H1 (cell line): ENCODE measurements at regions not wholly inside any gene's neighbourhood (a gene's known extent, or its start where the extent isn't known, plus 50 kb on each side); places are given as distances from the start of the nearest gene placed in this dataset.
A peak's percentile ranks its signal among the peaks of the same experiment; 100 is the strongest.

Experiments used
- ASH2L ChIP-seq: fragments of 200-600, 300-600 bp; sonication (generic); IDR thresholded peaks from one replicate; pipeline ENCODE4 v1.7.1; 2017; ENCODE audit warnings: low read length
- BCL11A ChIP-seq, 2 experiments: IDR thresholded peaks; one replicate each; pipeline ENCODE4 v1.6.1; 2011; ENCODE audit warnings: low read depth in 2 of 2, low read length in 2 of 2, mild to moderate bottlenecking in 2 of 2
- CBX5 ChIP-seq: fragments of 300-800, 300-1000 bp; sonication (generic); IDR thresholded peaks from 2 replicates; pipeline ENCODE4 v1.7.1; 2016; ENCODE audit warnings: antibody characterized with exemption, low read length, low read depth
- CHD1 ChIP-seq: IDR thresholded peaks from 2 replicates; pipeline ENCODE4 v1.6.1; 2012; ENCODE audit warnings: low read depth, low read length, improper control_type of control experiment
- CHD2 ChIP-seq: IDR thresholded peaks from 2 replicates; pipeline ENCODE4 v1.6.1; 2012; ENCODE audit warnings: low read length, improper control_type of control experiment
- GABPA ChIP-seq: IDR thresholded peaks from 2 replicates; pipeline ENCODE4 v1.6.1; 2011; ENCODE audit warnings: mild to moderate bottlenecking, low read length, moderate library complexity, borderline replicate concordance; ENCODE audit not compliant: insufficient read depth
- GTF2F1 ChIP-seq: IDR thresholded peaks from 2 replicates; pipeline ENCODE4 v1.6.1; 2012; ENCODE audit warnings: low read depth, low read length, improper control_type of control experiment, borderline replicate concordance
- HDAC6 ChIP-seq: IDR thresholded peaks from one replicate; pipeline ENCODE4 v1.7.1; 2012; ENCODE audit warnings: low read depth, mild to moderate bottlenecking, inconsistent platforms, low read length, moderate library complexity
- KDM1A ChIP-seq: fragments of 200-600, 300-600 bp; sonication (generic); IDR thresholded peaks from 2 replicates; pipeline ENCODE4 v1.7.1; 2016; ENCODE audit warnings: mild to moderate bottlenecking, low read length, borderline replicate concordance
- MAX ChIP-seq: IDR thresholded peaks from 2 replicates; pipeline ENCODE4 v1.6.1; 2012; ENCODE audit warnings: inconsistent platforms
- NANOG ChIP-seq: IDR thresholded peaks from 2 replicates; pipeline ENCODE4 v1.6.1; 2011; ENCODE audit warnings: low read length, low read depth, mild to moderate bottlenecking, inconsistent platforms; ENCODE audit not compliant: insufficient read depth, poor library complexity, severe bottlenecking
- NRF1 ChIP-seq: IDR thresholded peaks from 2 replicates; pipeline ENCODE4 v1.6.1; 2011; ENCODE audit warnings: mild to moderate bottlenecking, low read depth, low read length, improper control_type of control experiment
- PHF8 ChIP-seq: fragments of 200-600 bp; sonication (generic); conservative IDR thresholded peaks from 2 replicates; pipeline ENCODE4 v1.7.1; 2012; ENCODE audit warnings: low read depth, mild to moderate bottlenecking, inconsistent platforms, low read length, moderate library complexity
- POLR2A ChIP-seq, 2 experiments: IDR thresholded peaks; 1 replicate in 1 of 2; 2 replicates in 1 of 2; pipeline ENCODE4 v1.6.1; 2011; ENCODE audit warnings: low read depth in 2 of 2, low read length in 2 of 2, mild to moderate bottlenecking in 2 of 2; ENCODE audit errors: control extremely low read depth in 1 of 2
- POU5F1 ChIP-seq: IDR thresholded peaks from 2 replicates; pipeline ENCODE4 v1.6.1; 2011; ENCODE audit warnings: low read depth, mild to moderate bottlenecking, low read length, moderate library complexity
- RBBP5 ChIP-seq: IDR thresholded peaks from 2 replicates; pipeline ENCODE4 v1.7.1; 2012; ENCODE audit warnings: low read depth, mild to moderate bottlenecking, inconsistent platforms, low read length, moderate library complexity, borderline replicate concordance
- RXRA ChIP-seq: IDR thresholded peaks from 2 replicates; pipeline ENCODE4 v1.6.1; 2011; ENCODE audit warnings: low read depth, mild to moderate bottlenecking, low read length, moderate library complexity; ENCODE audit not compliant: insufficient read depth
- SAP30 ChIP-seq: fragments of 300-600 bp; sonication (generic); IDR thresholded peaks from 2 replicates; pipeline ENCODE4 v1.7.1; 2012; ENCODE audit warnings: low read length, moderate library complexity, mild to moderate bottlenecking, inconsistent platforms; ENCODE audit not compliant: insufficient read depth, insufficient replicate concordance
- SIN3A ChIP-seq, 2 experiments: IDR thresholded peaks in 1 of 2; conservative IDR thresholded peaks in 1 of 2; 2 replicates each; pipeline ENCODE4 v1.6.1; 2011 to 2012; ENCODE audit warnings: low read length in 2 of 2, improper control_type of control experiment in 1 of 2, low read depth in 1 of 2, mild to moderate bottlenecking in 1 of 2
- SIX5 ChIP-seq: IDR thresholded peaks from 2 replicates; pipeline ENCODE4 v1.6.1; 2011; ENCODE audit warnings: mild to moderate bottlenecking, low read depth, low read length
- SP2 ChIP-seq: IDR thresholded peaks from 2 replicates; pipeline ENCODE4 v1.6.1; 2012; ENCODE audit warnings: mild to moderate bottlenecking, low read length, inconsistent platforms
- SRF ChIP-seq: IDR thresholded peaks from 2 replicates; pipeline ENCODE4 v1.6.1; 2011; ENCODE audit warnings: mild to moderate bottlenecking, low read depth, low read length, moderate library complexity
- TAF1 ChIP-seq: IDR thresholded peaks from 2 replicates; pipeline ENCODE4 v1.6.1; 2011; ENCODE audit warnings: mild to moderate bottlenecking, low read depth, low read length
- ZNF274 ChIP-seq: IDR thresholded peaks from 2 replicates; pipeline ENCODE4 v1.7.0; 2012; ENCODE audit warnings: low read length, borderline replicate concordance; ENCODE audit errors: extremely low read depth
- TF ChIP-seq, protein P1 (sequence below): IDR thresholded peaks from 2 replicates; pipeline ENCODE4 v1.6.1; 2012; ENCODE audit warnings: low read length, inconsistent platforms

DNA sequence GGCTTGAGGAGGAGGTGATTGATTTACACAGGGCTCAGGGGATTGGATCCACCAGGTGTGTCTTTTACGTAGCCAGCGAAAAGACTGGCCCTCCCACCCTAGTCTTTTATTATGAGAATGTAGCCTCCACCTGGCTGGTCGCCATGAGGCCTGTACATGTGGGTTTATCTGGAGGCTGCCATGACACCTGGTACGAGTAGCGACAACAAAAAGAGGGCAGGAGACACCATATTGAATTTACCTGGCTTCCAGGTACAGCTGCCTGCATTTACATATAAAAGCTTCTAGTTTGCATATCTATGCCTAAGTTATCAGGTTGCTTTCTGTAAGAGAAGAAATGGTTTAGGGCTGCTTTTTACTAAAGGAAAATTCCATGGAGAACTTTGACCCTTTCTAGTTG, 1173.7 kb upstream of the SEMA6A start (continued):
- TF ChIP-seq, protein P1, sequence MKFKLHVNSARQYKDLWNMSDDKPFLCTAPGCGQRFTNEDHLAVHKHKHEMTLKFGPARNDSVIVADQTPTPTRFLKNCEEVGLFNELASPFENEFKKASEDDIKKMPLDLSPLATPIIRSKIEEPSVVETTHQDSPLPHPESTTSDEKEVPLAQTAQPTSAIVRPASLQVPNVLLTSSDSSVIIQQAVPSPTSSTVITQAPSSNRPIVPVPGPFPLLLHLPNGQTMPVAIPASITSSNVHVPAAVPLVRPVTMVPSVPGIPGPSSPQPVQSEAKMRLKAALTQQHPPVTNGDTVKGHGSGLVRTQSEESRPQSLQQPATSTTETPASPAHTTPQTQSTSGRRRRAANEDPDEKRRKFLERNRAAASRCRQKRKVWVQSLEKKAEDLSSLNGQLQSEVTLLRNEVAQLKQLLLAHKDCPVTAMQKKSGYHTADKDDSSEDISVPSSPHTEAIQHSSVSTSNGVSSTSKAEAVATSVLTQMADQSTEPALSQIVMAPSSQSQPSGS, result no peak
- no peak for TF ChIP-seq RXRA
- TF ChIP-seq BCL11A (IDR thresholded peaks at IDR 0.05; ENCODE audit: low read depth in 2 of 2, low read length in 2 of 2), result no peak
- TF ChIP-seq GABPA, result no peak
- TF ChIP-seq SIN3A (conservative IDR thresholded peaks at IDR 0.05 in 1 of 2, IDR thresholded peaks at IDR 0.05 in 1 of 2; ENCODE audit: low read depth in 1 of 2, low read length in 2 of 2), result no peak
- TF ChIP-seq PHF8, result no peak
- no peak for TF ChIP-seq SRF
- peak; percentile 70 for TF ChIP-seq POU5F1
- TF ChIP-seq GTF2F1, result no peak
- no peak for TF ChIP-seq NANOG
- TF ChIP-seq CBX5, result no peak
- no peak for TF ChIP-seq HDAC6
- TF ChIP-seq ZNF274, result no peak
- no peak for TF ChIP-seq POLR2A (IDR thresholded peaks at IDR 0.05; ENCODE audit: control extremely low read depth in 1 of 2, low read depth in 2 of 2, low read length in 2 of 2)
- TF ChIP-seq RBBP5, result no peak
- TF ChIP-seq CHD2, result no peak
- no peak for TF ChIP-seq SAP30
- TF ChIP-seq ASH2L, result peak; percentile 45
- TF ChIP-seq NRF1, result no peak
- peak; percentile 68 for TF ChIP-seq TAF1
- TF ChIP-seq SIX5, result no peak
- no peak for TF ChIP-seq CHD1
- TF ChIP-seq SP2, result no peak
- TF ChIP-seq MAX, result peak; percentile 72; the same call in 1 of the 2 replicates
- TF ChIP-seq KDM1A, result no peak
